CD4-positive, alpha-beta T cell (primary cell): ENCODE measurements at regions not wholly inside any gene's neighbourhood (a gene's known extent, or its start where the extent isn't known, plus 50 kb on each side); places are given as distances from the start of the nearest gene placed in this dataset.

Source experiments
- ATAC-seq: fragments of 200-7000 bp; cut with Tn5 transposase; one replicate; pipeline ENCODE4 v1.10.0; 2022; ENCODE audit warnings: mild to moderate bottlenecking; ENCODE audit not compliant: poor library complexity
- CTCF ChIA-PET: fragments of 350-600 bp; sonication (Branson Sonifier 250); formaldehyde crosslinking; loops from one replicate; lab custom pipeline; 2021; ENCODE audit warnings: antibody characterized with exemption, inconsistent platforms; lab: Charles Lee
- POLR2A ChIA-PET: fragments of 350-600 bp; sonication (Branson Sonifier 250); formaldehyde crosslinking; loops from one replicate; lab custom pipeline; 2021; ENCODE audit warnings: antibody characterized with exemption, inconsistent platforms; lab: Charles Lee
- DNase-seq, 14 experiments: peaks; one replicate each; pipeline ENCODE4 v3.0.0-alpha.2; 2013 to 2020; ENCODE audit warnings: mixed read lengths in 2 of 14
- H3K27ac ChIP-seq, 2 donors: one replicate each; pipeline versions ENCODE4 v1.5.1 to v1.7.0; 2013; ENCODE audit warnings: low read length in 2 of 2, low read depth in 1 of 2, mild to moderate bottlenecking in 1 of 2
- H3K27me3 ChIP-seq, 2 experiments: 1 replicate in 1 of 2; 2 replicates in 1 of 2; pipeline versions ENCODE4 v1.6.1 to v1.7.0; 2013; ENCODE audit warnings: low read length in 2 of 2, control low read depth in 1 of 2, mild to moderate bottlenecking in 1 of 2, moderate library complexity in 1 of 2; ENCODE audit not compliant: insufficient read depth in 2 of 2, control insufficient read depth in 1 of 2
- H3K36me3 ChIP-seq: one replicate; pipeline ENCODE4 v1.6.1; 2013; ENCODE audit warnings: low read length, control low read depth; ENCODE audit not compliant: insufficient read depth
- H3K4me1 ChIP-seq: one replicate; pipeline ENCODE4 v1.6.1; 2013; ENCODE audit warnings: low read length, control low read depth; ENCODE audit not compliant: insufficient read depth
- H3K4me3 ChIP-seq: one replicate; pipeline ENCODE4 v1.5.1; 2013; ENCODE audit warnings: mild to moderate bottlenecking, low read length, moderate library complexity
- H3K9me3 ChIP-seq, 2 experiments: 1 replicate in 1 of 2; 2 replicates in 1 of 2; pipeline versions ENCODE4 v1.6.1 to v1.7.0; 2013; ENCODE audit warnings: low read length in 2 of 2, mild to moderate bottlenecking in 2 of 2, control low read depth in 1 of 2, moderate library complexity in 1 of 2; ENCODE audit not compliant: control insufficient read depth in 1 of 2, insufficient read depth in 1 of 2
- H3K27ac Mint-ChIP-seq: one replicate; pipeline ENCODE4 v1.8.0; 2020; ENCODE audit warnings: mixed read lengths
- H3K27me3 Mint-ChIP-seq: one replicate; pipeline ENCODE4 v1.8.0; 2021; ENCODE audit warnings: mixed read lengths
- H3K36me3 Mint-ChIP-seq: one replicate; pipeline ENCODE4 v1.8.0; 2021; ENCODE audit warnings: low read depth, mixed read lengths
- H3K4me1 Mint-ChIP-seq: one replicate; pipeline ENCODE4 v1.8.0; 2021; ENCODE audit warnings: low read depth, mixed read lengths
- H3K4me3 Mint-ChIP-seq: one replicate; pipeline ENCODE4 v1.8.0; 2020; ENCODE audit warnings: mild to moderate bottlenecking, mixed read lengths
- H3K9me3 Mint-ChIP-seq: one replicate; pipeline ENCODE4 v1.8.0; 2020; ENCODE audit warnings: mixed read lengths
- CTCF ChIP-seq: fragments of 200-600 bp; IDR thresholded peaks from one replicate; pipeline ENCODE4 v1.8.0; 2022; ENCODE audit warnings: antibody characterized with exemption, mild to moderate bottlenecking
- intact Hi-C, 2 experiments: fragments of 100-400 bp; cut with DNase I in 1 of 2; cut with micrococcal nuclease in 1 of 2; formaldehyde crosslinking; loops; one replicate each; pipeline versions ENCODE4 v1.15.1 to v1.9.0; 2023 to 2025; cut with DNase I, micrococcal nuclease

- no peaks in the 10 kb centered on the region for H3K4me1 ChIP-seq
- TF ChIP-seq CTCF = no peak
- no peaks in the 10 kb centered on the region for H3K9me3 ChIP-seq
- H3K36me3 ChIP-seq = no peaks in the 10 kb centered on the region
- H3K4me3 ChIP-seq = no peak overlapping the region
- Mint-ChIP-seq H3K36me3 (no peaks in the 10 kb centered on the region), H3K4me1 (no peaks in the 10 kb centered on the region), H3K27ac (no peak overlapping the region), H3K4me3 (no peak overlapping the region), H3K9me3 (no peaks in the 10 kb centered on the region), H3K27me3 (no peaks in the 10 kb centered on the region)
- ChIA-PET CTCF (no interaction called here), POLR2A (no interaction called here)
- intact Hi-C loops = no loop called here
- no peak overlapping the region for H3K27ac ChIP-seq
- no peaks in the 10 kb centered on the region for H3K27me3 ChIP-seq
- no peak for ATAC-seq
- DNase-seq = no peak
These were observed 503.1 kb downstream of the MCTP2 start for GRCh38 chr15:94734460-94734859.

- Histone ChIP-seq H3K4me1 (no peaks in the 10 kb centered on the region), H3K9me3 (no peaks in the 10 kb centered on the region), H3K27me3 (no peaks in the 10 kb centered on the region), H3K4me3 (no peak overlapping the region), H3K36me3 (no peaks in the 10 kb centered on the region), H3K27ac (no peak overlapping the region)
- ChIA-PET POLR2A (no interaction called here), CTCF (no interaction called here)
- no peak for DNase-seq
- intact Hi-C loops = no loop called here
- no peak overlapping the region for H3K4me3 Mint-ChIP-seq
- H3K4me1 Mint-ChIP-seq = no peaks in the 10 kb centered on the region
- no peaks in the 10 kb centered on the region for H3K27me3 Mint-ChIP-seq
- no peak overlapping the region for H3K27ac Mint-ChIP-seq
- no peaks in the 10 kb centered on the region for H3K9me3 Mint-ChIP-seq
- ATAC-seq = no peak
- TF ChIP-seq CTCF = no peak
- H3K36me3 Mint-ChIP-seq = no peaks in the 10 kb centered on the region
These were observed 504.9 kb downstream of the MCTP2 start for GRCh38 chr15:94736236-94736635.

- TF ChIP-seq CTCF = no peak
- no peak overlapping the region for H3K27ac Mint-ChIP-seq
These were observed 508.3 kb downstream of the MCTP2 start for GRCh38 chr15:94739639-94740038.

More at GRCh38 chr15:94739639-94740038, 508.3 kb downstream of the MCTP2 start:
- Mint-ChIP-seq H3K27me3 (no peaks in the 10 kb centered on the region), H3K4me3 (no peak overlapping the region), H3K36me3 (no peaks in the 10 kb centered on the region), H3K4me1 (no peaks in the 10 kb centered on the region), H3K9me3 (peaks cover 2% of the 10 kb centered on the region)
- Histone ChIP-seq H3K27ac (no peak overlapping the region), H3K4me3 (no peak overlapping the region), H3K4me1 (no peaks in the 10 kb centered on the region), H3K36me3 (no peaks in the 10 kb centered on the region), H3K27me3 (no peaks in the 10 kb centered on the region), H3K9me3 (peaks cover 0 to 5% of the 10 kb centered on the region in 2 experiments)
- ChIA-PET POLR2A (no interaction called here), CTCF (no interaction called here)
- intact Hi-C loops = no loop called here
- no peak for DNase-seq
- ATAC-seq = no peak
